GM18508 (cell line): ENCODE measurements at regions not wholly inside any gene's neighbourhood (a gene's known extent, or its start where the extent isn't known, plus 50 kb on each side); places are given as distances from the start of the nearest gene placed in this dataset.
A peak's percentile ranks its signal among the peaks of the same experiment; 100 is the strongest.
"Not testable (repeated sequence)": the region's sequence is repeated elsewhere in the genome, so short reads cannot be mapped to it uniquely, and the experiment has no call there.

Experiments
- ATAC-seq: cut with Tn5 transposase; IDR thresholded peaks from one replicate; pipeline ENCODE4 v1.9.1; 2021; ENCODE audit warnings: moderate number of reproducible peaks; ENCODE audit not compliant: insufficient read depth, unreplicated experiment

DNA sequence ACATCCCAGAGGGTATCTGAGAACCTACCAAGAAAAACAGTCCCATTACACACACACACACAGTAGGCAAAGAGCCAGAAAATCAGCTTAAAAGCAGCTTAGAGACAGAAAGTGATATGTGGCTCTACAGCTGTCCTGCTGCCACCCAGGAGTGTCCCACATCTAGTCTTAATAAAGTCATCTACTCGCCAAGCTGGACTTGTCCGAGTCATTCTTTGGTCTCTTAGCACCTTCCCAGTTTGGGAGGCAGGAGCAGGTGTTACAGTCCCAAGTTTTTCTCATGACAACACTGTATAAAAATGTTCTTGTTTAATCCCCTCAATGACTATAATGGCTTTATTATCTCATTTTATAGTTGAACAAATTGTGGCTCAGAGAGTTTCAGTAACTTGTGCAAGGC, 252.5 kb upstream of the CASK start:
- ATAC-seq = no peak

- not testable (repeated sequence) for ATAC-seq
Observed at GRCh38 chrX:42157923-42158322, 234.6 kb upstream of the CASK start.

- no peak for ATAC-seq
Observed at GRCh38 chrX:42151808-42152207, 228.5 kb upstream of the CASK start.

GRCh38 chrX:42149765-42150164, 226.4 kb upstream of the CASK start:
- ATAC-seq = no peak

DNA sequence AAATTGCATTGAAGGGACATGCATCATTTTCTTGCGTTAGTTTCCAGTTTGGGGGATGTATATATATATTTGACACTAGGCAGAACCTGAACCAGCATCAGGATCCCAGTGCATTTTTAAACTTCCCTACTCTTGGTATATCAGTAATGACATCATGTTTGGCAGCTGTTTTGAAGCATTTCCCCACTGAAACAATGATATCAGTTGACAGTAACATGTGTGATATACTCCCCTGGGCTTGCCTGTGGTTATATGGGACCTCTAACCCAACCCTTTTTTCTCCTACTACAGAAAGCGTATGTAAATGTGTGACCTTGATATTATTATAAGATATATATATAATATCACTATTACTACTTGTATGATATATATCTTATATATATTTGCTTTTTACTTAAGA, 225.9 kb upstream of the CASK start:
- ATAC-seq = no peak

GRCh38 chrX:42143866-42144592, 220.7 kb upstream of the CASK start:
- ATAC-seq = no peak

GRCh38 chrX:42140320-42140719, 217.0 kb upstream of the CASK start:
- ATAC-seq = no peak

DNA sequence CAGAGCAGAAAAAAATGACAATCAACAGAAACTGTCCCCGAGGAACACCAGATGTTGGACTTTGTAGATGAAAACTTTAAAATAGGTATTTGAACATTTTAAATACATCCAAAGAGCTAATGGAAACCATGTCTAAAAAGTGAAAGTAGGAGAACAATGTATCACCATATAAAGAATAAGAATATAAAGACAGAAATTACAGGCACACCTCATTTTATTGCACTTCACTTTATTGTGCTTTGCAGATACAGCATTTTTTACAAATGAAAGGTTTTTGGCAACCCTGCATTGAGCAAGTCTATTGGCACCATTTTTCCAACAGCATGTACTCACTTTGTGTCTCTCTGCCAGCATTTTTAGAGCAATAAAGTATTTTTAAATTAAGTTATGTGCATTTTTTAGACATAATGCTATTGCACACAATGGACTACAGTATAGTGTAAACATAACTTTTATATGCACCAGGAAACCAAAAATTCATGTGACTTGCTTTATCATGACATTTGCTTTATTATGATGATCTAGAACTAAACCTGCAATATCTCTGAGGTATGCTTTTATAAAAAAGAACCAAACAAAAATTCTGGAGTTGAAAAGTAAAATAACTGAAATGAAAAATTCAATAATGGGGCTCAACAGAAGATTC, 212.4 kb upstream of the CASK start:
- no peak for ATAC-seq

- ATAC-seq = no peak
Observed at GRCh38 chrX:42131856-42132255, 208.5 kb upstream of the CASK start.

GRCh38 chrX:42129022-42129940, 205.9 kb upstream of the CASK start:
- ATAC-seq = no peak

- no peak for ATAC-seq
Observed at GRCh38 chrX:42128587-42128986, 205.2 kb upstream of the CASK start.

DNA sequence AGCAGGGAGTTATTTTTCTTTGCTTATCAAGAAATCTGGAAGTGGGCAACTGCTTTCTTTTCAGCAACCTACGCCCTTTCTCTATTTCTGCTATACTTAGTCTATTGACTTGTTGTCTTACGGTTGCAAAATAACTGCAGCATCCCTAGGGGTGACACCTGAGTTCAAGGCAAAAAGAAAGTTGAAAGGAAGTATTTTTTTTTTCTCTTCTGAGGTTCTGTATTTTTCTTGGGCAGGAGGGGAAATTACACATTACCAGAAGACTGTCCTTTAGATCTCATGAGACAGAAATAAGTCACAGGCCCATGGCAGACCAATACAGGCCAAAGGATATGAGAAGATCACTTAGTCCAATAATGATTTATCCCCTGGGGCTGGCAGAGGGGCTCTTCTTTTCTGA, 204.7 kb upstream of the CASK start:
- ATAC-seq = peak; percentile 48

GRCh38 chrX:42127563-42127962, 204.2 kb upstream of the CASK start:
- ATAC-seq = no peak

DNA sequence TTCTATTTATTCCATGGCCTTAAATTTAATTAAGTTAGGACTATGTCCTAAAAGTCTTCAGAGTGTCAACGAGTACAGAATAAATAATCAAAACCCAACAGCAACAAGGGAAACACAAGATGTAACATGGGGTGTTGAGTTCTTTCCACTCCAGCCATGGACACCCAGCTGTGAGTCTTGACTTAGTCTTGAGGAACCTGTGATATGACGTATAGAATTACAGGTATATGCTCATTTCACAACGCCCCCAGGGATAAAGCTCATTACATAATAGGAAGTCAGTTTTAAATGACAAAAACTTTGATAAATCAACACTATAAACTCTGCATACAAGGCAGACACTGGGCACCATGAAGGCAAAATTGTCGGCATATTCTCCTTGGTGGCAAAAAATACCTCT, 200.0 kb upstream of the CASK start:
- ATAC-seq = no peak

GRCh38 chrX:42119076-42119475, 195.7 kb upstream of the CASK start:
- no peak for ATAC-seq

DNA sequence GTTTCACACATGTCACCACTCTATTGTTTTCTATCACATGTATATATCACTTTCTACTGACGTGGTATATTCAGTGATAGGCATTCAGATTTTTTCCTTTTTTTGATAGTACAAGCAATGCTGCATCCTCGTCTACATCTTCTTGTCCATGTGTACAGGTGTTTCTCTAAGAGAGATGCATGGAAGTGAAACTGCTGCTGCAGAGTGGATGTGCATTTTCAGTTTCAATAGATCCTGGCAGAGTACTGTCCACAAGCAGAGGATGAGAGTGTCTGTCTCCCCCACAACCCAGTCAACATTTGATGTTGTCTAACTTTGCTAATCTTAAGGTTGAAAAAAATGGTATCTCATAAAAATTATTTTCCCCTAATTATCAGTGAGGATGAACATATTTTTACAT, 194.0 kb upstream of the CASK start:
- peak; percentile 65 for ATAC-seq

DNA sequence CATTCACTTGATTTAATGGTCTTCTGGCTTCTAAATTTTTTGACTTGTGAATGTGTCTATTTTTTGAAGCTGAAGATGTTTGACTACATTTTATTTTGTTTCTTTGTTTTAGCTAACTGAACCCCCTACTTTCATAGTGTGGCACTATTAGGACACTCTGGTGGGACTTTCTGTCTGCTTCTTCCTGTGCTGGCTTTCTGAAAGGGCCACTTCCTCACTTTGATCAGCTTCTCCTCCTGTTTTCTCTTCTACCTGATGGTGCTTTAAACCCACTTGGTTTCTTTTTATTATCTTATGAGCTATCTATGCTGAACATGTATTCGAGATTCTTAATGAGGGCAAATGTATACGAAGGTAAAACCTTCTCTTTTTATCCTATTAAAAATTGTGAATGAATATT, 186.1 kb upstream of the CASK start:
- no peak for ATAC-seq

- no peak for ATAC-seq
Observed at GRCh38 chrX:42107495-42108488, 184.4 kb upstream of the CASK start.

DNA sequence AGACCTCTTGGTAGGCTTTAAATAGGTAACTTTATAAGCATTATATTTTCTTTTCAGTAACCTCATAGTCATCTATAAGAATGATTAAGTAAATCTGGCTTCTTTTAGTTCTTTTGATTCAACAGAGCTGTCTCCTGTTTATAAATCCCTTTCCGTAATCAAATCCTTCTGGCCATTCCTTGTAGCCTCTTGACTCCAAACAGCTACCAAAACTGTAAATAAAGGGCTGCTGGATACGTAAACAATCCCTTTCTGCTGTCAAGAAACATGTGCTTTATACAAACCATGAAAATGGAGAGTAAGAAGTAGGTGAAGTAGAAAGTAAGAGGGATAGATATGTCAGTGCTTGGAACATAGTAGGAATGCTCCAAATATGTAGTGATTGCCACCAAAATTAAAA, 183.2 kb upstream of the CASK start:
- no peak for ATAC-seq
